Ishikawa (cell line): ENCODE measurements at regions not wholly inside any gene's neighbourhood (a gene's known extent, or its start where the extent isn't known, plus 50 kb on each side); places are given as distances from the start of the nearest gene placed in this dataset.

Experiments
- CEBPB ChIP-seq: IDR thresholded peaks from 2 replicates; pipeline ENCODE4 v1.6.1; 2012
- CREB1 ChIP-seq: IDR thresholded peaks from 2 replicates; pipeline ENCODE4 v1.6.1; 2012; ENCODE audit warnings: low read depth
- EGR1 ChIP-seq: IDR thresholded peaks from 2 replicates; pipeline ENCODE4 v1.6.1; 2012
- EP300 ChIP-seq: IDR thresholded peaks from 2 replicates; pipeline ENCODE4 v1.6.1; 2012; ENCODE audit warnings: borderline replicate concordance
- NFIC ChIP-seq: IDR thresholded peaks from 2 replicates; pipeline ENCODE4 v1.6.1; 2012
- RAD21 ChIP-seq: IDR thresholded peaks from 2 replicates; pipeline ENCODE4 v1.6.1; 2012; ENCODE audit warnings: low read depth
- TAF1 ChIP-seq: IDR thresholded peaks from 2 replicates; pipeline ENCODE4 v1.6.1; 2012; ENCODE audit warnings: low read depth, mild to moderate bottlenecking
- TCF12 ChIP-seq: IDR thresholded peaks from 2 replicates; pipeline ENCODE4 v1.6.1; 2012; ENCODE audit warnings: low read depth
- TEAD4 ChIP-seq: IDR thresholded peaks from 2 replicates; pipeline ENCODE4 v1.6.1; 2012
- YY1 ChIP-seq: IDR thresholded peaks from 2 replicates; pipeline ENCODE4 v1.6.1; 2012; ENCODE audit warnings: low read depth
- ZBTB7A ChIP-seq: IDR thresholded peaks from 2 replicates; pipeline ENCODE4 v1.6.1; 2012; ENCODE audit warnings: low read depth
- TF ChIP-seq, protein P1 (sequence below): IDR thresholded peaks from 2 replicates; pipeline ENCODE4 v1.6.1; 2012
- TF ChIP-seq, protein P2 (sequence below): IDR thresholded peaks from 2 replicates; pipeline ENCODE4 v1.6.1; 2012; ENCODE audit warnings: low read depth, mild to moderate bottlenecking
- TF ChIP-seq, protein P3 (sequence below): IDR thresholded peaks from 2 replicates; pipeline ENCODE4 v1.6.1; 2012

DNA sequence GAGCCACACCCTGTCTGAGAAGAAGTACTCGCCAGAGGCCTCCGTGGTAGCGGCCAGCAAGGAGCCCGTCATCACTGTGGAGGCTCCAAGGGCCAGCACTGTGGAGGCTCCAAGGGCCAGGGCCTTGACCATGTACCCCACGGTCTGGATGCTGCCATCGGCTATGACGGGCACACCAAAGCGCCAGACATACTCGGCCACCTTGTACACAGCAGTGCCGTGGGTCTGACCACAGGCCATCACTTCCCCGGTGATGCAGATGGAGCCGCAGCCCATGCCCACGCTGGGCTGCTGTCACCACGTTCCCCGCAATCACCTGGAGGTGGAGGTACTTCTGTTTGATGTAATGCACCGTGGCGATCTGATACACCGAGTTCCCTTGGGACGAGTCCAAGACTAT, 377.7 kb upstream of the MAOA start:
- TF ChIP-seq EP300 (no peak), ZBTB7A (no peak), RAD21 (no peak), EGR1 (no peak), YY1 (no peak), TAF1 (no peak), NFIC (no peak), CREB1 (no peak), CEBPB (no peak), TCF12 (no peak), TEAD4 (no peak)
- TF ChIP-seq, protein P1, sequence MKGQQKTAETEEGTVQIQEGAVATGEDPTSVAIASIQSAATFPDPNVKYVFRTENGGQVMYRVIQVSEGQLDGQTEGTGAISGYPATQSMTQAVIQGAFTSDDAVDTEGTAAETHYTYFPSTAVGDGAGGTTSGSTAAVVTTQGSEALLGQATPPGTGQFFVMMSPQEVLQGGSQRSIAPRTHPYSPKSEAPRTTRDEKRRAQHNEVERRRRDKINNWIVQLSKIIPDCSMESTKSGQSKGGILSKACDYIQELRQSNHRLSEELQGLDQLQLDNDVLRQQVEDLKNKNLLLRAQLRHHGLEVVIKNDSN, result no peak
- TF ChIP-seq, protein P2, sequence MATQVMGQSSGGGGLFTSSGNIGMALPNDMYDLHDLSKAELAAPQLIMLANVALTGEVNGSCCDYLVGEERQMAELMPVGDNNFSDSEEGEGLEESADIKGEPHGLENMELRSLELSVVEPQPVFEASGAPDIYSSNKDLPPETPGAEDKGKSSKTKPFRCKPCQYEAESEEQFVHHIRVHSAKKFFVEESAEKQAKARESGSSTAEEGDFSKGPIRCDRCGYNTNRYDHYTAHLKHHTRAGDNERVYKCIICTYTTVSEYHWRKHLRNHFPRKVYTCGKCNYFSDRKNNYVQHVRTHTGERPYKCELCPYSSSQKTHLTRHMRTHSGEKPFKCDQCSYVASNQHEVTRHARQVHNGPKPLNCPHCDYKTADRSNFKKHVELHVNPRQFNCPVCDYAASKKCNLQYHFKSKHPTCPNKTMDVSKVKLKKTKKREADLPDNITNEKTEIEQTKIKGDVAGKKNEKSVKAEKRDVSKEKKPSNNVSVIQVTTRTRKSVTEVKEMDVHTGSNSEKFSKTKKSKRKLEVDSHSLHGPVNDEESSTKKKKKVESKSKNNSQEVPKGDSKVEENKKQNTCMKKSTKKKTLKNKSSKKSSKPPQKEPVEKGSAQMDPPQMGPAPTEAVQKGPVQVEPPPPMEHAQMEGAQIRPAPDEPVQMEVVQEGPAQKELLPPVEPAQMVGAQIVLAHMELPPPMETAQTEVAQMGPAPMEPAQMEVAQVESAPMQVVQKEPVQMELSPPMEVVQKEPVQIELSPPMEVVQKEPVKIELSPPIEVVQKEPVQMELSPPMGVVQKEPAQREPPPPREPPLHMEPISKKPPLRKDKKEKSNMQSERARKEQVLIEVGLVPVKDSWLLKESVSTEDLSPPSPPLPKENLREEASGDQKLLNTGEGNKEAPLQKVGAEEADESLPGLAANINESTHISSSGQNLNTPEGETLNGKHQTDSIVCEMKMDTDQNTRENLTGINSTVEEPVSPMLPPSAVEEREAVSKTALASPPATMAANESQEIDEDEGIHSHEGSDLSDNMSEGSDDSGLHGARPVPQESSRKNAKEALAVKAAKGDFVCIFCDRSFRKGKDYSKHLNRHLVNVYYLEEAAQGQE, result no peak
- TF ChIP-seq, protein P3, sequence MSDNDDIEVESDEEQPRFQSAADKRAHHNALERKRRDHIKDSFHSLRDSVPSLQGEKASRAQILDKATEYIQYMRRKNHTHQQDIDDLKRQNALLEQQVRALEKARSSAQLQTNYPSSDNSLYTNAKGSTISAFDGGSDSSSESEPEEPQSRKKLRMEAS, result no peak
